MG63 (cell line): ENCODE measurements at regions not wholly inside any gene's neighbourhood (a gene's known extent, or its start where the extent isn't known, plus 50 kb on each side); places are given as distances from the start of the nearest gene placed in this dataset.

Experiments used
- DNase-seq: peaks from one replicate; pipeline ENCODE4 v3.0.0-alpha.2; 2020
- H3K27me3 ChIP-seq: fragments of 250-450 bp; sonication (Bioruptor Pico); 2 replicates; pipeline ENCODE4 v1.5.1; 2020; ENCODE audit warnings: mild to moderate bottlenecking, moderate library complexity
- H3K36me3 ChIP-seq: fragments of 250-450 bp; sonication (Bioruptor Pico); 2 replicates; pipeline ENCODE4 v1.5.1; 2020; ENCODE audit warnings: mild to moderate bottlenecking, moderate library complexity
- H3K4me3 ChIP-seq: fragments of 250-450 bp; sonication (Bioruptor Pico); 2 replicates; pipeline ENCODE4 v1.5.1; 2020; ENCODE audit warnings: mild to moderate bottlenecking, moderate library complexity
- H3K9me3 ChIP-seq: fragments of 250-450 bp; sonication (Bioruptor Pico); 2 replicates; pipeline ENCODE4 v1.5.1; 2020; ENCODE audit warnings: mild to moderate bottlenecking, moderate library complexity

GRCh38 chr3:193894121-193894863 is 241.7 kb upstream of the HES1 start:
- Histone ChIP-seq H3K36me3 (no peaks in the 10 kb centered on the region), H3K27me3 (no peaks in the 10 kb centered on the region), H3K4me3 (no peak overlapping the region), H3K9me3 (no peaks in the 10 kb centered on the region)
- DNase-seq, result peak; percentile 28

- DNase-seq, result no peak
- H3K4me3 ChIP-seq, result no peak overlapping the region
- no peaks in the 10 kb centered on the region for H3K36me3 ChIP-seq
- no peaks in the 10 kb centered on the region for H3K9me3 ChIP-seq
- no peaks in the 10 kb centered on the region for H3K27me3 ChIP-seq
Measured at GRCh38 chr3:193895409-193895808, 240.5 kb upstream of the HES1 start.

GRCh38 chr3:193896419-193896818 is 239.5 kb upstream of the HES1 start:
- no peaks in the 10 kb centered on the region for H3K9me3 ChIP-seq
- H3K4me3 ChIP-seq, result no peak overlapping the region
- no peak for DNase-seq
- no peaks in the 10 kb centered on the region for H3K36me3 ChIP-seq
- H3K27me3 ChIP-seq, result no peaks in the 10 kb centered on the region

GRCh38 chr3:193897288-193897687 is 238.7 kb upstream of the HES1 start:
- no peak for DNase-seq
- Histone ChIP-seq H3K36me3 (no peaks in the 10 kb centered on the region), H3K4me3 (no peak overlapping the region), H3K27me3 (no peaks in the 10 kb centered on the region), H3K9me3 (no peaks in the 10 kb centered on the region)

- no peak for DNase-seq
- H3K36me3 ChIP-seq, result no peaks in the 10 kb centered on the region
- no peaks in the 10 kb centered on the region for H3K9me3 ChIP-seq
- no peaks in the 10 kb centered on the region for H3K27me3 ChIP-seq
- no peak overlapping the region for H3K4me3 ChIP-seq
Measured at GRCh38 chr3:193897731-193898180, 238.2 kb upstream of the HES1 start.

GRCh38 chr3:193899001-193899400 is 236.9 kb upstream of the HES1 start:
- no peaks in the 10 kb centered on the region for H3K27me3 ChIP-seq
- no peak for DNase-seq

GRCh38 chr3:193901007-193901406 is 234.9 kb upstream of the HES1 start:
- no peak overlapping the region for H3K4me3 ChIP-seq
- H3K9me3 ChIP-seq, result no peaks in the 10 kb centered on the region
- no peak for DNase-seq
- H3K27me3 ChIP-seq, result no peaks in the 10 kb centered on the region
- H3K36me3 ChIP-seq, result no peaks in the 10 kb centered on the region

More at GRCh38 chr3:193899001-193899400, 236.9 kb upstream of the HES1 start:
- Histone ChIP-seq H3K9me3 (no peaks in the 10 kb centered on the region), H3K4me3 (no peak overlapping the region), H3K36me3 (no peaks in the 10 kb centered on the region)

GRCh38 chr3:193902607-193903511 is 233.1 kb upstream of the HES1 start:
- Histone ChIP-seq H3K36me3 (no peaks in the 10 kb centered on the region), H3K9me3 (0 out of 2 replicates have a peak, but pooled peaks cover 1% of the 10 kb centered on the region), H3K27me3 (no peaks in the 10 kb centered on the region), H3K4me3 (no peak overlapping the region)
- no peak for DNase-seq

- Histone ChIP-seq H3K36me3 (no peaks in the 10 kb centered on the region), H3K9me3 (0 out of 2 replicates have a peak, but pooled peaks cover 2% of the 10 kb centered on the region), H3K4me3 (no peak overlapping the region), H3K27me3 (no peaks in the 10 kb centered on the region)
- DNase-seq, result no peak
Measured at GRCh38 chr3:193903512-193903817, 232.5 kb upstream of the HES1 start.

- no peaks in the 10 kb centered on the region for H3K27me3 ChIP-seq
Measured at GRCh38 chr3:193903966-193904365, 232.0 kb upstream of the HES1 start.

GRCh38 chr3:193905541-193906396 is 230.2 kb upstream of the HES1 start:
- Histone ChIP-seq H3K9me3 (0 out of 2 replicates have a peak, but pooled peaks cover 2% of the 10 kb centered on the region), H3K36me3 (no peaks in the 10 kb centered on the region), H3K4me3 (no peak overlapping the region), H3K27me3 (no peaks in the 10 kb centered on the region)
- DNase-seq, result peak; percentile 42

More at GRCh38 chr3:193903966-193904365, 232.0 kb upstream of the HES1 start:
- Histone ChIP-seq H3K4me3 (no peak overlapping the region), H3K9me3 (0 out of 2 replicates have a peak, but pooled peaks cover 2% of the 10 kb centered on the region), H3K36me3 (no peaks in the 10 kb centered on the region)
- no peak for DNase-seq

GRCh38 chr3:193906849-193907410 is 229.0 kb upstream of the HES1 start:
- 0 out of 2 replicates have a peak, but pooled peaks cover 2% of the 10 kb centered on the region for H3K9me3 ChIP-seq
- no peak overlapping the region for H3K4me3 ChIP-seq
- H3K27me3 ChIP-seq, result no peaks in the 10 kb centered on the region
- no peaks in the 10 kb centered on the region for H3K36me3 ChIP-seq
- no peak for DNase-seq

GRCh38 chr3:193908181-193908744 is 227.7 kb upstream of the HES1 start:
- 0 out of 2 replicates have a peak, but pooled peaks cover 2% of the 10 kb centered on the region for H3K9me3 ChIP-seq
- H3K27me3 ChIP-seq, result no peaks in the 10 kb centered on the region
- H3K36me3 ChIP-seq, result no peaks in the 10 kb centered on the region
- no peak overlapping the region for H3K4me3 ChIP-seq
- DNase-seq, result no peak

GRCh38 chr3:193909387-193909786 is 226.6 kb upstream of the HES1 start:
- H3K27me3 ChIP-seq, result no peaks in the 10 kb centered on the region
- DNase-seq, result no peak

GRCh38 chr3:193910310-193910709 is 225.6 kb upstream of the HES1 start:
- H3K27me3 ChIP-seq, result no peaks in the 10 kb centered on the region
- no peaks in the 10 kb centered on the region for H3K36me3 ChIP-seq
- H3K4me3 ChIP-seq, result no peak overlapping the region
- DNase-seq, result no peak
- H3K9me3 ChIP-seq, result 0 out of 2 replicates have a peak, but pooled peaks cover 2% of the 10 kb centered on the region

More at GRCh38 chr3:193909387-193909786, 226.6 kb upstream of the HES1 start:
- Histone ChIP-seq H3K4me3 (no peak overlapping the region), H3K9me3 (0 out of 2 replicates have a peak, but pooled peaks cover 2% of the 10 kb centered on the region), H3K36me3 (no peaks in the 10 kb centered on the region)
